Suprapubic skin (tissue), 3 donors: ENCODE measurements at regions not wholly inside any gene's neighbourhood (a gene's known extent, or its start where the extent isn't known, plus 50 kb on each side); places are given as distances from the start of the nearest gene placed in this dataset.
"Not testable (repeated sequence)": the region's sequence is repeated elsewhere in the genome, so short reads cannot be mapped to it uniquely, and the experiment has no call there.

Experiments used
- CTCF ChIP-seq, 2 donors: fragments of 200-600 bp in 1 of 2; fragments of 450-650 bp in 1 of 2; sonication (generic) in 1 of 2; IDR thresholded peaks; one replicate each; pipeline ENCODE4 v1.5.1; 2016 to 2019; ENCODE audit warnings: antibody characterized with exemption in 2 of 2, mild to moderate bottlenecking in 1 of 2, moderate library complexity in 1 of 2
- EP300 ChIP-seq: sonication (generic); formaldehyde crosslinking; IDR thresholded peaks from one replicate; pipeline ENCODE4 v1.6.1; 2017; ENCODE audit warnings: antibody characterized with exemption

DNA sequence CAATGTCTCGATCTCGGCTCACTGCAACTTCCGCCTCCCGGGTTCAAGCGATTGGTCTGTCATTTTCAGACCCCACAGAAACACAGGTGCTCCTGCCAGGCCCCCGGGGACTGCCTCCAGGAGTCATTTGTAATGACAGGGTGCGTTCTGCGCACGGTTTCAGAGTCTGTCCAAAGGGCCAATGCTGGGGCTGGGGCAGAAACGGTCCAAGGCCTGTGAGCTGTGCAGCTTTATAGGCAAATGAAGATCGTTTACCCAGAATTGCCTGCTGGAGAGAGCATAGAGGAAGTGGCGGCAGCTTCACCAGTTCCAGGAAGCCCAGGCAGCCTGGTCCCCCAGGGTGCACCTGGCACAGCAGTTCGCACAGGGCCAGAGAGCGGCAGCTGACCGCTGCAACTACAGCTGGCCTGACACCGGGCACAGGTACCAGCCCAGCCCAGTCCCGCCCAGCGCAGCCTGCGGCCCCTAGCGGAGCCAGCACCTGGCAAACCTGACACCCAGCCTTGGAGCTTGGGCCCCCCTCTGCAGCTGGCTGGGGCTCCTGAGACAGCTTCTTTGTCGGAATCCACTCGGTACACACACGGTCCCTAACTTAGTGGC is 92.4 kb upstream of the METTL9 start:
- TF ChIP-seq CTCF (IDR thresholded peaks at IDR 0.05); EP300: not testable (repeated sequence)
